MM.1S (cell line): ENCODE measurements at regions not wholly inside any gene's neighbourhood (a gene's known extent, or its start where the extent isn't known, plus 50 kb on each side); places are given as distances from the start of the nearest gene placed in this dataset.

Experiments used
- DNase-seq: peaks from one replicate; pipeline ENCODE4 v3.0.0-alpha.2; 2015
- H2AFZ ChIP-seq: fragments of 300-600 bp; sonication (generic); 2 replicates; pipeline ENCODE4 v1.6.0; 2016; ENCODE audit warnings: antibody characterized with exemption, low read length
- H3F3A ChIP-seq: fragments of 300-600 bp; sonication (generic); 2 replicates; pipeline ENCODE4 v1.6.1; 2016; ENCODE audit warnings: mild to moderate bottlenecking, antibody characterized with exemption, low read length, moderate library complexity, mixed read lengths; ENCODE audit not compliant: insufficient read depth
- H3K27ac ChIP-seq: fragments of 300-600 bp; sonication (generic); 2 replicates; pipeline ENCODE4 v1.5.1; 2016; ENCODE audit warnings: mild to moderate bottlenecking, low read length
- H3K27me3 ChIP-seq: fragments of 300-600 bp; sonication (generic); replicated peaks from 2 replicates; pipeline ENCODE4 v1.6.0; 2016; ENCODE audit warnings: low read length; ENCODE audit not compliant: insufficient read depth
- H3K36me3 ChIP-seq: fragments of 300-600 bp; sonication (generic); replicated peaks from 2 replicates; pipeline ENCODE4 v1.6.1; 2016; ENCODE audit warnings: mild to moderate bottlenecking, low read length, mixed read lengths; ENCODE audit not compliant: insufficient read depth
- H3K4me1 ChIP-seq: fragments of 300-600 bp; sonication (generic); 2 replicates; pipeline ENCODE4 v1.6.1; 2016; ENCODE audit warnings: low read length, mixed read lengths
- H3K4me2 ChIP-seq: fragments of 300-600 bp; sonication (generic); 2 replicates; pipeline ENCODE4 v1.6.0; 2016; ENCODE audit warnings: low read depth, low read length
- H3K4me3 ChIP-seq: fragments of 300-600 bp; sonication (generic); 2 replicates; pipeline ENCODE4 v1.5.1; 2016; ENCODE audit warnings: low read length, mixed read lengths
- H3K79me2 ChIP-seq: fragments of 300-600 bp; sonication (generic); 2 replicates; pipeline ENCODE4 v1.6.1; 2016; ENCODE audit warnings: mixed run types, low read length, mixed read lengths
- H3K9ac ChIP-seq: fragments of 300-600 bp; sonication (generic); 2 replicates; pipeline ENCODE4 v1.6.1; 2016; ENCODE audit warnings: low read length, mixed read lengths
- H3K9me2 ChIP-seq: fragments of 300-600 bp; sonication (generic); replicated peaks from 2 replicates; pipeline ENCODE4 v1.6.1; 2016; ENCODE audit warnings: mild to moderate bottlenecking, low read length, mixed read lengths; ENCODE audit not compliant: insufficient read depth
- H3K9me3 ChIP-seq: fragments of 300-600 bp; sonication (generic); replicated peaks from 2 replicates; pipeline ENCODE4 v1.6.1; 2016; ENCODE audit warnings: mild to moderate bottlenecking, low read length, mixed read lengths; ENCODE audit not compliant: insufficient read depth
- H4K20me1 ChIP-seq: fragments of 300-600 bp; sonication (generic); 2 replicates; pipeline ENCODE4 v1.6.1; 2016; ENCODE audit warnings: mild to moderate bottlenecking, low read length, moderate library complexity, mixed read lengths; ENCODE audit not compliant: insufficient read depth
- CTCF ChIP-seq: fragments of 300-600 bp; sonication (generic); IDR thresholded peaks from 2 replicates; pipeline ENCODE4 v1.5.1; 2016; ENCODE audit warnings: antibody characterized with exemption, low read length, mixed read lengths
- EZH2 ChIP-seq: fragments of 300-600 bp; sonication (generic); optimal IDR thresholded peaks from 2 replicates; pipeline ENCODE3; 2017; ENCODE audit warnings: low read depth, mild to moderate bottlenecking, antibody characterized with exemption, low read length, mixed read lengths
- EZH2phosphoT487 ChIP-seq: fragments of 300-600 bp; sonication (generic); IDR thresholded peaks from 2 replicates; pipeline ENCODE4 v1.6.1; 2018; ENCODE audit warnings: antibody characterized with exemption, low read length

- Histone ChIP-seq H3K9me2 (no peaks in the 10 kb centered on the region), H3K27me3 (no peaks in the 10 kb centered on the region), H3K79me2 (no peaks in the 10 kb centered on the region), H3K9me3 (no peaks in the 10 kb centered on the region), H3K4me2 (no peak overlapping the region), H4K20me1 (no peaks in the 10 kb centered on the region), H3K4me1 (no peaks in the 10 kb centered on the region), H2AFZ (no peak overlapping the region), H3F3A (no peaks in the 10 kb centered on the region), H3K36me3 (no peaks in the 10 kb centered on the region), H3K9ac (no peak overlapping the region), H3K4me3 (no peak overlapping the region), H3K27ac (no peak overlapping the region)
- TF ChIP-seq EZH2phosphoT487: no peak
- no peak for TF ChIP-seq EZH2
- no peak for TF ChIP-seq CTCF
- no peak for DNase-seq
Observed at GRCh38 chr3:30522476-30522875, 83.9 kb upstream of the TGFBR2 start.

GRCh38 chr3:30523366-30523765 lies 83.0 kb upstream of the TGFBR2 start:
- no peaks in the 10 kb centered on the region for H3K27me3 ChIP-seq
- H3K4me3 ChIP-seq: no peak overlapping the region
- no peak overlapping the region for H2AFZ ChIP-seq
- no peaks in the 10 kb centered on the region for H3K9me3 ChIP-seq
- H3K9ac ChIP-seq: no peak overlapping the region
- no peaks in the 10 kb centered on the region for H3K79me2 ChIP-seq
- no peaks in the 10 kb centered on the region for H3K36me3 ChIP-seq
- H3K4me1 ChIP-seq: no peaks in the 10 kb centered on the region
- no peak overlapping the region for H3K27ac ChIP-seq
- no peaks in the 10 kb centered on the region for H4K20me1 ChIP-seq
- no peak for TF ChIP-seq EZH2
- TF ChIP-seq CTCF: no peak
- TF ChIP-seq EZH2phosphoT487: no peak
- H3K9me2 ChIP-seq: no peaks in the 10 kb centered on the region
- H3K4me2 ChIP-seq: no peak overlapping the region
- no peaks in the 10 kb centered on the region for H3F3A ChIP-seq
- DNase-seq: no peak

GRCh38 chr3:30524357-30525040 lies 81.9 kb upstream of the TGFBR2 start:
- no peaks in the 10 kb centered on the region for H3K9me3 ChIP-seq
- H3K4me2 ChIP-seq: no peak overlapping the region
- H3K27me3 ChIP-seq: no peaks in the 10 kb centered on the region
- TF ChIP-seq EZH2: no peak
- no peak for TF ChIP-seq EZH2phosphoT487
- no peak for TF ChIP-seq CTCF
- H2AFZ ChIP-seq: no peak overlapping the region
- no peaks in the 10 kb centered on the region for H3K36me3 ChIP-seq
- no peak overlapping the region for H3K9ac ChIP-seq
- no peaks in the 10 kb centered on the region for H4K20me1 ChIP-seq
- no peaks in the 10 kb centered on the region for H3K4me1 ChIP-seq
- no peaks in the 10 kb centered on the region for H3K9me2 ChIP-seq
- no peak overlapping the region for H3K27ac ChIP-seq
- no peak overlapping the region for H3K4me3 ChIP-seq
- H3F3A ChIP-seq: no peaks in the 10 kb centered on the region
- DNase-seq: no peak
- H3K79me2 ChIP-seq: no peaks in the 10 kb centered on the region
